ENCODE measurements at regions not wholly inside any gene's neighbourhood (a gene's known extent, or its start where the extent isn't known, plus 50 kb on each side); places are given as distances from the start of the nearest gene placed in this dataset.
"Not testable (repeated sequence)": the region's sequence is repeated elsewhere in the genome, so short reads cannot be mapped to it uniquely, and the experiment has no call there.

DNA sequence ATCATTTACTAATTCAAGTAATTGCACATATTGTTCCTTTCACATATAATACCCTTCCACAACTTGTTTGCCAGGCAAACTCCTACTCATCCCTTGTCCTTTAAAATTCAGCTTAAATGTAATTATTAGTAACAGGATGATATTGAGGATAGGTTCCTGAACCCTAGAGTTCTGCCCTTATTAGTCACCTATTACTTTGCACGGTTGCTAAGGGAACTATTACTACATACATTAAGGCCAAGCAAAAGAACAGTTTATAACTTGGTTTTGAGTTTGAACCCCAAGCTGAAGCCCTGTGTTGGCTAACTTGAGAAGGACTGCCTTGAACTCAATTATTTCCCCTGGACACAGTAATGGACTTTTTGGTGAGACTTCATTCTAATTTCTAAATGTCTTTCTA, 529.7 kb downstream of the IGSF11 start:
- no peak for DNase-seq

DNA sequence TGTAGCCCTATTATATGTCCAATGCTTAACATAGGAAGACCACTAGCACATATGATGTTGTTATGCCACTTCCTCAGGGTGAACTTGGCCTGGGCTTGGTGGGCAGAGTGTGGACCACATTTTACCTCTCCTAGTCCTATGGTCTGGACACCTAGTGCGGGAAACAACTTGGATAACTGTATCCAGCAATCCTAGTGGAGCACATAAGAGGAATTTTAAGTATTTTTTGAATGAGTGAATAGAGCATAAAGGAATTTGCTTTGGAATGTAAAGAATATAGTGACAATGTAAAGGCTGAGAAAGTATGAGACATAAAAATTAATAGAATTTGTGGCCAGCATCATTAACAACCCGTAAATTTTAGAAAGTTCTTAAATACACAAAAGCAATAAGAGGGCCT, 528.9 kb downstream of the IGSF11 start:
- no peak for DNase-seq

DNA sequence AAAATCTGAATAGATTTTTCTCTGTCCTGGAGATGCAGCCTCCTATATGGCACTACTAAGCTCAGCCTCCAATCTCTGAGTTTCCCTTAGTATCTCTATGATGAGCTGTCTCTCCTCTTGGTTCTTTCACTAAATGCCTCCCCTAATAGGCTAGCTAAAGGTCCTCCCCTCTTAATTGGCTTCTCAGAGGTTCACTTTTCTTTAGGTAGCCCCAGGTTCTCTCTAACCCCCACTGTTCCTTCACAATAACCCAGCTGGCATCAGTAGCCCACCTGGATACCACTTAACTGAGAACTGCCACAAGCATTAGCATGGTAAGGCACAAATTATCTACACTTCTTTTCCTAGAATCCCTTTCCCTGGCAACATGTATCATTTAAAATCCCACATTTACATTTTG, 523.2 kb downstream of the IGSF11 start:
- DNase-seq: no peak

DNA sequence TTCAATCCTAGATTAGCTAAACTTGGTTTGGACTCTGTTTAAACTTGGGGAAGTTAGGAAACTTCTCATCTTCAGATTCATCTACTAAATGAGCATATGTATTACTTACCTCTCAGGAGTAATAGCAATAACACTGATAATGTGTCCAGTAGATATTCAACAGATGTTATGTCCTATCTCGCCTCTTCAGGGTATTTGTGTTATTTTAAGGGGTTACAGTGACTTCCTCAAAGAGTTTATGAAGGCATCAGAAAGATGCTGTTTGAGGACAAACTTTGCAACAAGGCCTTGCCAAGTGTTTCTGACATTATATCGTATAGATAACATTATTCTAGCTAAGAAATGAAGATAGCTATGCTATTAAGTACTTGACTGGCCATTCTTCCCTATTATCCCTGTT, 522.3 kb downstream of the IGSF11 start:
- DNase-seq: no peak

DNA sequence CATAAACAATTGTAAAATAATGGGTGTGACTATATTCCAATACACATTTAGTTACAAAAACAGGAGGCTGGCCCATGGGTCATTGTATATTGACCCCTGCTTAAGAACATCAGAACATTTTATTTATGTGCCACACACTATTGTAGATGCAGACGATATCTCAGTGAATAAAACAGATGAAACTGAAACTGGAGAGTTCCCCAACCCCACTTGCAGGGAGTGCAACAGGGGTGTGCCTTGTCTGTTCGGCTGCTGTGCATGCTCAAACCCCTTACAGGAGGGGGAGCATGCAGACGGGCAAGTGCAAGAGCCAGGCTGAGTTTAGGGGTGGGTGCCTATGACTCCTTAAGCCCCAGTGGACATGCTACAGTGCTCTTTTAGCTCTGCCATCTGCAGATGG, 509.6 kb downstream of the IGSF11 start:
- DNase-seq: no peak

DNA sequence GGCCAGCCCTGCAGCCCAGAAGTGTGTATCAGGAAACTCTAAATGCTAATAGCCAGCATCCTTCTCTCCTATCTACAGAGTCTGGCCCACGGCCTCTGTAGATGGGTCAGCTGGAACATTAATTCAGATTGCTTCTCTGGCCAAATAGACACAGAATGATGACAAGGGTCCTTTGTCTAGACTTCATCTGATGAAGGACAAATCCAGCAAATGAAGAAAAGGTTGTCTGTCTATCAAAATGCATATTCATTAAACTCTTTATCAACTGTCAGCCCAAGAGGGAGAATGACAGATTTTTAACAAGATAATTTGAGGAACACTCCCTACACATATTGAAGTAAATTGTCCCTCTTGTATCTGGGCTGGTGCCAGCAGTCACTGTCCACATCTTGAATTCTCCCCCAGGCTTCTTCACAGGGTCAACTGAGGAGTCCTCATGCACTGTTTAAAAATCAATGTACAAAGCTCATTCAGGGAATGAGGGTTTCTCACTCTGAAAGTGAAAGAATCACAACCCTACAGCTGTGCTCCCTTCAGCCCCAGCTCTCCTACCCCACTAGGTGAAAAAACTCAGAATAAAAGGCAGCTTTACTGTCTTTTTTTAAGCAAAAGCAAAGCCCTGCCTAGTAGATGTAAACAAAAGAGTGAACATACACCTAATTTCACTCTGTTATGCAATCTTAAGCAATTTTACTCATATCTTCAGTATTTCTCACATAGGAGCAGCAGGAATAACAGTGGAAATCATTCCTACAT, 507.7 kb downstream of the IGSF11 start:
- no peak for DNase-seq

DNA sequence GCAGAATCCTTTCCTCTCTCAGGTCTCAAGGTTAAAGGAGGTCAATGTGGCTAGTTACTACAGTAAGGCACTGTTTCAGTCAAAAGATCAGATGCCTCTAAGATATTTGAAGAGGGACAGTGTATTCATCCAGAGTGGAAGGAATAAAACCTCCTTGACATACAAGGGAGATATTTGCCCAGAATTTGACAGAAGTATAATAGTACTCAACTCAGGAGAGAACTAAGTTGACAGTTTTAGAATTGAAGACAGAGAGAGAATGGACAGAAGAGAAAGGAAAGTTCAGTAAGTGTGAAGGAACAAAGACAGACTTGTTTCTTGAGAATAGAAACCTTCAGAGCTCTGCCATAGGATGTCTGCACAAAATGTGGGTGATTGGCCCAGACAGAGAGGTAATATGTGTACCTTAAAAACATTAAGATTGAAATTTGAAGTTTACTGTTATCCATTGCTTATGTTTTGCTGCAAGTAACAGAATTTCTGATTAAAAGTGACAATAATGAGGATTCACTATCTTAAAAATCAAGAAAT, 507.1 kb downstream of the IGSF11 start:
- no peak for DNase-seq

DNA sequence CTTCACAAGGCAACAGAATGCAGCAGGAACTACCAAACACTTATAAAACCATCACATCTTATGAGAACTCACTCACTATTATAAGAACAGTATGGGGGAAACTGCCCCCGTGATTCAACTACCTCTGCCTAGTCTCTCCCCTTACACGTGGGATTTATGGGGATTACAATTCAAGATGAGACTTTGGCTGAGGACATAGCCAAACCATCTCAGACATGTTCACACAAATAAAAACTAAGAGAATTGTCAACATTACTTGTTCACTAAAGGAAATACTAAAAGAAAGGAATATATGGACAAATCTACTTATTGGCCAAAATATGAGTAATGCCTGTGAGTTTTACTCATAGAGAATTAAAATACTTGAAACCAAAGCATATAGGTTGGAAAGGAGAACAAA, 505.1 kb downstream of the IGSF11 start:
- DNase-seq: no peak

DNA sequence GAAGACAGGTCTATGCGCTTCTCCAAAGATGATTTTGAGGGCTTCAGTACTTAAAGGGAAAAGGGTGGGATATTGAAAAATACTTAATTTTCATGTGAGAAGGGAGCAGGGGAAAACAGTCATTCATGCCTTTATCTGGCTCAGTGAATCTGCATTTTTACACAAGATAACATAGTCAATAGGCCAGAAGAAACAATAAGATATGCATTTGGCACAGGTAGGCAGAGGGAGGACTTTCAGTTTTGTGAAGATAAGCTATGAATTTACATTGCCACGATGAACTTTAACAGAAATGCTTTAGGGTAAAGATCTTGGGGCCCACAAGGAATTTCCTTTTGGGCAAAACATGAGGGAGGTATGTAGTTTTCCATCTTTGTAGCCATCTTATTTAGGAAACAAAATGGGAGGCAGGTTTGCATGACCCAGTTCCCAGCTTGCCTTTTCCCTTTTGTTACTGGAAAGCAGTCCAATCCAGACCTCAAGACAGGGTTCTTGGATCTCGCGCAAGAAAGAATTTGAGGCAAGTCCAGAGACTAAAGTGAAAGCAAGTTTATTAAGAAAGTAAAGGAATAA, 504.2 kb downstream of the IGSF11 start:
- no peak for DNase-seq

DNA sequence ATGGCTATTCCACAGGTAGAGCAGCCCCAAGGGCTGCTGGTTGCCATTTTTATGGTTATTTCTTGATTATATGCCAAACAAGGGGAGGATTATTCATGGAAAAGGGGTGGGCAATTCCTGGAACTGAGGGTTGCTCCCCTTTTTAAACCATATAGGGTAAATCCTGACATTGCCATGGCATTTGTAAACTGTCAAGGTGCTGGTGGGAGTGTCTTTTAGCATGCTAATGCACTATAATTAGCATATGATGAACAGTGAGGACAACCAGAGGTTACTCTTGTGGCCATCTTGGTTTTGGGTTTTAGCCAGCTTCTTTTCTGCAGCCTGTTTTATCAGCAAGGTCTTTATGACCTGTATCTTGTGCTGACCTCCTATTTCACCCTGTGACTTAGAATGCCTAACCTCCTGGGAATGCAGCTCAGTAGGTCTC, 503.7 kb downstream of the IGSF11 start:
- not testable (repeated sequence) for DNase-seq

DNA sequence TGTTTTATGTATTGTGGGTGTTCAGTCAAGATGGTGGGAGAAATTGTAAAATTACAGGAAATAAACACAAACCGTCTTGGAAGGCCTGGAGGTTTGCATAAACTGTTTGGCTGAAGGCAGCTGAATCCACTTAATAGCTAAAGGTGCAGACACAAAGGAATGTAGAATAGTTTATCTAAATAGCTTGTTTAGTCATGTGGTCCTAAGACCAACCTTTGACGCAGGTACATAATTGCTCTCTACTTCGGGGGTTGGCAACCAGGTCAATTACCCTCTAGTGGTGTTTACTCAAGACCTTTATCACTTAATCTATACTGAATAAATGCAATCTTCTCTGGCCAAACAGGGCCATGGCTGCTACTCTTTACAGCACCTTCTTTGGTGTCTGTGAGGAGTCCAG, 502.8 kb downstream of the IGSF11 start:
- no peak for DNase-seq

DNA sequence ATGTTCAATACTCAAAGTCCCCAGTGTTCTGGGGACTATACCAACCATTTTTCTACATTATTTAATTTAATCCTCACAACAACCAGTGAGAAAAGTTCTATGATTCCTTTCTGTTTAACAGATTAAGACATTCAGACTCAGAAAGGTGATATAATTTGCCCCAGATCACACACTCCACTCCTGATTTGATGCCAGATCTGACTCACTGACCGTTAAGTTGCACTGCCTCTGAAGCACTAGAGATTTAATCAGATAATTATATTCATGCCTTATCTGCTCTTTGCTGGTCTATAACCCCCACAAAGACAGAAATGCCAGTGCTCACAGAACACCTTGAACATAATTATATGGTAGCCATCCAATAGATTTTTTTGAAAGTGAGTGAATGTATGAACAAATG, 501.0 kb downstream of the IGSF11 start:
- no peak for DNase-seq

DNA sequence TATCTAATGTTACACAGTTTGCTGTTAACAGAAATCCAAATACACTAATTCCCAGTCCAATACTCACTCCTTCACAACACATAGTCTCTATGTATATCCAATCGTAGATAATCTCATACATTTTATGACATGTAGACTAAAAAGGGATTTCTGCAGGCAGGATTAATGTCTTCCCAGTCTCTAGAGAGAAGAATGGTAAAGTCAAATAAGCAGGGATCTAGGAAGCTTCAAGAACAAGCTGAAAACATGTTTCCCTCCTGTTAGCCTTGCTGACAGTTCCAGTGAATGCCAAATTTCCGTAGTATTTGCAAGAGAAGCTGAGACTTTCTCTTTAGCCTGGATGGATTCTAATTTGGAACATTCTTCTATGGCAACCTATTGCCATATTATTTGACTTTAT, 500.1 kb downstream of the IGSF11 start:
- no peak for DNase-seq

DNA sequence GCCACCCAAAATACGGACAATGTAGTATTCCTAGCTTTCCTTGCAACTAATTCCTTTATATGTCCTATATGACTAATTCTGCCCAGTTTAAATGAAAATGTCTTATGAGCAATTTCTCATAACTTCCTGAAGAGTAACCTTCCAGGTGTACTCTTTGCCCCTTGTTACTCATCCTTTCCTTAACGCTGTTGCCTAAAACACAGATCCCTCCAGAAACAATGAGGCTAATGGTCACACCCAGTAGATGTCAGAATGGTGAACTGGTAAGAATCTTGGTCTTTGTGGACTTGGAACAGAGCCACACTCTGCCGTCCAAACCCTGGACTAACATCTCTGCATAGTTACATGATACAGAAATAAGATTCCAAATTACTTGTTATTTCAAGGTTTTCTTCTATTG, 497.9 kb downstream of the IGSF11 start:
- DNase-seq: no peak

DNA sequence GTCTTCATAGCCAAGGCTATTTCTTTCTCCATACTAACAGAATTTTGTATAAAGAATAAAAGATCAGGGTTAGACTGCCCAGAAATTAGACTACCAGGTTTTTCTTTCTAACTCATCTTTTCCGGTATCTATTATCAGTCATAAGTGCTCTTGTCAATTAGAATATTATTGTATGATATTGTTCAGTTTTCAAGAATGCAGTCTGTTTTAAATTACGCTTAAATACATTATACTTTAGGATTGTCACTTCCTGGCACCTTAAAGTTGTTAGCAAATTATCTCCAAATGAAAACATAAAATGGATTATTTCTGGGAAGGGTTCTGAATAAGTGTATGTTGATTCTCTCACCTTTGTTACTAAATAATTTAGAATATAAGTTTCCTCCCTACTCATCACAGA, 497.2 kb downstream of the IGSF11 start:
- no peak for DNase-seq

DNA sequence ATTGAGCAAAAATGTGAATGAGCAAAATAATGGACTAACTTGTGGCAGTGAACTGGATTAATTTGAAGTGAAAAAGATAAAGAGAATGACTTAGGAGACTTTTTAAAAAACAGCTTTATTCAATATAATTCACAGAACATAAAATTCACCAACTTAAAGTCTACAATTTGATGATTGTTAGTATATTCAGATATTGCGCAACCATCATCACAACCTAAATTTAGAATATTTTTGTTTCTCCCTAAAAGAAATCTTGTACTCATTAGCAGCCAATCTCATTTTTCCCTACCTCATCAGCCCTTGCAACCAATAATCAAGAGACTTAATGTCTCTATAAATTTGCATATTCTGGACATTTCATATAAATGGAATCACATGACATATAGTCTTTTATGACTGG, 496.5 kb downstream of the IGSF11 start:
- DNase-seq: no peak

DNA sequence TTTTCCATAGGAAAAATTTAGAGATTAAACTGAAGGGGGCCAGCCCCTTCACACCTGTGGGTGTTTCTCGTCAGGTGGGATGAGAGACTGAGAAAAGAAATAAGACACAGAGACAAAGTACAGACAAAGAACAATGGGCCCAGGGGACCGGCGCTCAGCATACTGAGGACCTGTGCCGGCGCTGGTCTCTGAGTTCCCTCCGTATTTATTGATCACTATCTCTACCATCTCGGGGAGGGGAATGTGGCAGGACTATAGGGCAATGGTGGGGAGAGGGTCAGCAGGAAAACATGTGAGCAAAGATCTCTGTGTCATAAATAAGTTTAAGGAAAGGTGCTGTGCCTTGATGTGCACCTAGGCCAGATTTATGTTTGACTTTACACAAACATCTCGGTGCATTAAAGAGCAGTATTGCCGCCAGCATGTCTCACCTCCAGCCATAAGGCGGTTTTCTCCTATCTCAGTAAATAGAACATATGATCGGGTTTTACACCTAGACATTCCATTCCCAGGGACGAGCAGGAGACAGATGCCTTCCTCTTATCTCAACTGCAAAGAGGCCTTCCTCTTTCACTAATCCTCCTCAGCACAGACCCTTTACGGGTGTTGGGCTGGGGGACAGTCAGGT, 494.7 kb downstream of the IGSF11 start:
- not testable (repeated sequence) for DNase-seq

DNA sequence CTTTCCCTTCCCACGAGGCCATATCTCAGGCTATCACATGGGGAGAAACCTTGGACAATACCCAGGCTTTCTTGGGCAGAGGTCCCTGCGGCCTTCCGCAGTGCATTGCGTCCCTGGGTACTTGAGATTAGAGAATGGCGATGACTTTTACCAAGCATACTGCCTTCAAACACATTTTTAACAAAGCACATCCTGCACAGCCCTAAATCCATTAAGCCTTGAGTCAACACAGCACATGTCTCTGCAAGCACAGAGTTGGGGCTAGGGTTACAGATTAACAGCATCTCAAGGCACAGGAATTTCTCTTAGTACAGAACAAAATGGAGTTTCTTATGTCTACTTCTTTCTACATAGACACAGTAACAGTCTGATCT, 494.2 kb downstream of the IGSF11 start:
- not testable (repeated sequence) for DNase-seq

DNA sequence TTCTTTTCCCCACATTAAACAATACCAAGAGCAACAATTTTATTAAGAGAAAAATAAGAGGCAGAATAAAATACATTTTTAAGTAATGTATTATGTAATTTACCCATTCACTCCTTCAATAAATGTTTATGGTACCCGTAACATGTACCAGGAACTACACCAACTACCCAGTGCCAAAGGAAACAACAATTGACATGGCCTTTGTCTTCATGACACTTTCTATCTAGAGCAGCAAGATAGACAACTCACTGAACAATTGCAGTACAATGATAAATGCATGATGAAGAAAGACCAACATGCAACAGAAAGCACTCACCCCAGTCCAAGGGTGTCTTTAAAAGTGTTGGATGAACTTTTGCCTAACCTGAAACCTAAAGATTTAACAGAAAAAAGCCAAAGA, 493.8 kb downstream of the IGSF11 start:
- DNase-seq: no peak

DNA sequence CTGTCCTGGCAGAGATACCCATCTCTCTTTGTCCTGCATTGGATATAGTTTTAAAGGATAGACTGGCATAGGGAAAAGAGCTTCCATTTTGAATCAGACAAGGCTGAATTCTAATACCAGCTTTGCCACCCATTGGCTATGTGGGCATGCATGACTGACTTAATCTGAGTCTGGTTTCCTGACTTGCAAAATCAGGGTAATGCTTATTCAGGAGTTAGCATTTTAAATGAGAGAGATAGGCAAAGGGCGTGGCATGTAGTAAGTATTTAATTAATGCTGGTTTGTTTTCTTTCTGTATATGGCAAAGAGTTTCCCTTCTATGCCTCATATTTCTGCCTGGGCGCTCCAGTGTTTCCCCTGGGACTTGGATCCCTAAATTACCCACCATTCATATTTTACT, 492.9 kb downstream of the IGSF11 start:
- no peak for DNase-seq

DNA sequence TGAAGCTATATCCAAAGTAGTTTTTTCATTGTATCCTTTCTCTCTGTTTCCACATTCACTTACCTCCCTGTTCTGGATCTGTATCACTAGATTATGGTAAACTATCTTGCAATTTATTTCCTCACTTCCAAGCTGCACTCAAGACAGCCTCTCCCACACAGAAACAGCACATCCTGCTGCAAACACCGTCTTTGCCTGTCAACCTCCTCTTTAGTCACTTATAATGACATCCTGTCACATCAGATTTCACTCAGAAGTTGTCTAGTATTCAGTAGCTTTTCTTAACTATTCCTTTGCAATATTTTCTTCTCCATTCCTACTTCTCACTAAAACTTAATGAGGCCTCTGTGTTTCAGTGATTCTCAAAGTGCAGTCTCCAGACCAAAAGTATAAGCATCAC, 490.8 kb downstream of the IGSF11 start:
- no peak for DNase-seq

DNA sequence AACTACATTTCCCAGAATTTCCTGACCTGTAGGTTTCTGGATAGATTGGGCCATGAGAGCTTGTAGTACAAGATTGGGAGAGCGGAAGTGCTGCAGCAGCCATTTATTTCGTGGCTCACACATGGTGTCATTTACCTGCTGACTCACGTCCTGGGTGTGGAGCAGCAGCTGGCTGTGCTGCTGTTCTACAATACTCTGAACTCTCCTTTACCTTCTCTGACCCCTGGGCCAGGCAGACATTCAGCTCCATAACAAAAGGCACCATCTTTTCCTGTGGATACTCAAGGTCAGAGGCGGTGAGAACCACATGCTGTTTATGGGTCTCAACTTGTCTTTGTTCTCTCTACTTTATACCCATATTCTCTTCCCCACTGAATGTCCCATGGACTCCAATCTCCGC, 490.2 kb downstream of the IGSF11 start:
- no peak for DNase-seq

DNA sequence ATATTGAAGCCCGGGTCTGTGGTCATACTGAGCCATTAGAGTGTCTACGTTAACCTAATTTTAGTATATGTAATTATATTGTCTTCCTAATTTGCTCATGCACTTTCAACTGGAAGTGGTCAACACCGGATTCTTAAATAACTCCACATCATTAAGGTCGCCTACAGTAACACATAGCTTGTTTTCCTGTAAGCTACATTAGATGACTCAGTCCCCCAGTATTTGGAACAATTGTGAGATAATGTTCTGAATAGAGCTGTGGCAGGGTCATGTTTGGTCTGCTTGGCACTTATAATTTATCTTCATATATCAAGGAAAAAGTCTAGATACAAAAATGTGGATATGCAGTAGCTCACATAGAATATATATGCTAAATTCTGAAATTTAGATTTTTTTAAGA, 486.2 kb downstream of the IGSF11 start:
- DNase-seq: no peak

DNA sequence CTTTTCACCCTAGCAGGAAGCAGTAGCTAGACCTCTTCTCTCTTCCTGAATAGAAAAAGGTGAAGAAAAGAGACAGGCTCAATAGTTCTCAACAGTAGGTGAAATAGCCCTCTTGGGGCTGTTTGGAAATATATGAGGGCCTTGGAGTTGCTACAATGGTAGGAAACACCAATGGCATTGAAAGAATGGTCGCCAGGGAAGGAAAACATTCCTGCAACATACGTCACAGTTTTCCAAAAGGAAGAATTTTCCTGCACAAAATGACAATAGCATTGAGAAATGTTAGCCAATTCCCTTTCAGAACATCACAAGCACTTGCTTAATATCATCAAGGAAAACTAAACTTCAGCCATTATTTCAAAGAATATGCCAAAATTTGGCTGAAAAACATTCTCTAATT, 484.5 kb downstream of the IGSF11 start:
- DNase-seq: no peak
